ENCODE measurements at regions not wholly inside any gene's neighbourhood (a gene's known extent, or its start where the extent isn't known, plus 50 kb on each side); places are given as distances from the start of the nearest gene placed in this dataset.

DNA sequence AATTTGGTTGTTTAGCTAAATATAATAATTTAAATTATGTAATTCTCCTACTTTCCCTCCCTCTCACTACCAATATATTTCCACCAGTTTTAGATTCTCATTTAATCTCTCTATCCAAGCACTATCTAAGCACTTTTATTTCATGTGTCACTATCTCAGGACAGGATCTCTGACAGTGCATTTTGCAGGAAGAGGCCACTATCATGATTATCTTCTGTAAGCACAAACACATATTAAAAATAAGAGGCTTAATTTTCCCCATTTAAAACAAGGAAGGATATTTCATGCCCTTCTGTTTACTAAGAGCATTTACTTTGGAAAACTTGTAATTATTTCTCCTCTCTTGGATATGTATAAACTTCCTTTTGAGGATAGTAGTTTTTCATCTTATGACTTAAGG, 726.2 kb upstream of the ZNF804A start:
- FAIRE-seq (no peak), DNase-seq (ENCODE audit: low read depth, low spot score) (no peak)
- no peak overlapping the region for H2AFZ ChIP-seq (ENCODE audit: low read depth, low read length)
- no peaks in the 10 kb centered on the region for H3K9me3 ChIP-seq (replicated peaks; ENCODE audit: control insufficient read depth, insufficient read depth, low read length)
- H3K27me3 ChIP-seq (ENCODE audit: control insufficient read depth in 2 of 2, insufficient read depth in 2 of 2, low read length in 2 of 2): no peaks in the 10 kb centered on the region
- H3K9me1 ChIP-seq (replicated peaks; ENCODE audit: control insufficient read depth, extremely low read depth, insufficient read depth, low read length): no peaks in the 10 kb centered on the region
- no TSS peak for BruUV-seq (replicated peaks)
- no peaks in the 10 kb centered on the region for H3K36me3 ChIP-seq (ENCODE audit: control insufficient read depth in 2 of 2, extremely low read depth in 1 of 2, insufficient read depth in 2 of 2, low read length in 2 of 2)
- ChIA-PET CTCF (no interaction called here), POLR2A (no interaction called here)
- H3K4me2 ChIP-seq (ENCODE audit: insufficient read depth, low read length): no peak overlapping the region
- H3K27ac ChIP-seq (ENCODE audit: insufficient read depth, low read depth, low read length): no peak overlapping the region
- intact Hi-C loops (cut with micrococcal nuclease): no loop called here
- H3K79me2 ChIP-seq (ENCODE audit: control insufficient read depth, insufficient read depth, low read length): no peaks in the 10 kb centered on the region
- H4K20me1 ChIP-seq (replicated peaks; ENCODE audit: control insufficient read depth, extremely low read depth, insufficient read depth, low read length): no peaks in the 10 kb centered on the region
- TF ChIP-seq MYC (IDR thresholded peaks at IDR 0.05; ENCODE audit: low read depth, low read length) (no peak), FOS (IDR thresholded peaks at IDR 0.05; ENCODE audit: borderline replicate concordance, insufficient read depth, low read length) (no peak), EZH2 (IDR thresholded peaks at IDR 0.05; ENCODE audit: borderline replicate concordance, low read depth, low read length, severe bottlenecking) (no peak)
- TF ChIP-seq, protein P1, sequence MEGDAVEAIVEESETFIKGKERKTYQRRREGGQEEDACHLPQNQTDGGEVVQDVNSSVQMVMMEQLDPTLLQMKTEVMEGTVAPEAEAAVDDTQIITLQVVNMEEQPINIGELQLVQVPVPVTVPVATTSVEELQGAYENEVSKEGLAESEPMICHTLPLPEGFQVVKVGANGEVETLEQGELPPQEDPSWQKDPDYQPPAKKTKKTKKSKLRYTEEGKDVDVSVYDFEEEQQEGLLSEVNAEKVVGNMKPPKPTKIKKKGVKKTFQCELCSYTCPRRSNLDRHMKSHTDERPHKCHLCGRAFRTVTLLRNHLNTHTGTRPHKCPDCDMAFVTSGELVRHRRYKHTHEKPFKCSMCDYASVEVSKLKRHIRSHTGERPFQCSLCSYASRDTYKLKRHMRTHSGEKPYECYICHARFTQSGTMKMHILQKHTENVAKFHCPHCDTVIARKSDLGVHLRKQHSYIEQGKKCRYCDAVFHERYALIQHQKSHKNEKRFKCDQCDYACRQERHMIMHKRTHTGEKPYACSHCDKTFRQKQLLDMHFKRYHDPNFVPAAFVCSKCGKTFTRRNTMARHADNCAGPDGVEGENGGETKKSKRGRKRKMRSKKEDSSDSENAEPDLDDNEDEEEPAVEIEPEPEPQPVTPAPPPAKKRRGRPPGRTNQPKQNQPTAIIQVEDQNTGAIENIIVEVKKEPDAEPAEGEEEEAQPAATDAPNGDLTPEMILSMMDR (IDR thresholded peaks at IDR 0.05; ENCODE audit: extremely low read depth in 1 of 2, insufficient read depth in 1 of 2, low read depth in 1 of 2, low read length in 2 of 2): no peak
- TF ChIP-seq, protein P2, sequence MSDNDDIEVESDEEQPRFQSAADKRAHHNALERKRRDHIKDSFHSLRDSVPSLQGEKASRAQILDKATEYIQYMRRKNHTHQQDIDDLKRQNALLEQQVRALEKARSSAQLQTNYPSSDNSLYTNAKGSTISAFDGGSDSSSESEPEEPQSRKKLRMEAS (IDR thresholded peaks at IDR 0.05; ENCODE audit: insufficient read depth, insufficient read length): no peak
- dilution Hi-C loops (cut with MboI; ENCODE audit: extremely low pct_ligation_motif_present, low sequenced_read_pairs): no loop called here
- H3K9ac ChIP-seq (replicated peaks; ENCODE audit: extremely low read depth, insufficient read depth, low read length): no peak overlapping the region
- H3K4me3 ChIP-seq (replicated peaks in 1 of 3; ENCODE audit: insufficient read depth in 1 of 3, low read depth in 1 of 3, low read length in 3 of 3): no peak overlapping the region
- H3K4me1 ChIP-seq (ENCODE audit: control insufficient read depth, extremely low read depth, insufficient read depth, low read length): no peaks in the 10 kb centered on the region

DNA sequence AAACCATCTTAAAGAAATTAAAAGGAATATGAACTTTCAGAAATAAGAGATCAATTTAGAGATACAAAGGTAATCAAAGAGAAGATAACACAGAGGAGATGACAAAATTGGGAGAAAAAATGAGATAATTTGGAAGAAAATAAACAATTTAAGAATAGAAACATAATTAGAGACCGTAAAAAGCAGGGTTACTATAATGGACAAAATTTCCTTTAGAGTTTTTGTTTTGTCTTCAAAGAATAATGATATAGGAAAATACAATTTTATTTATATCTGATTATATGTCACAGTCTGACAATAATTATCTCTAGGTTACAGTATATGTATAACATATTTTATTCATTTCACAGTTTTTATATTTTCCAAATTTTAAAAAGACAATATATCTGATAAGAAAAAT, 716.4 kb upstream of the ZNF804A start:
- no peak overlapping the region for H2AFZ ChIP-seq (ENCODE audit: low read depth, low read length)

More for the DNA sequence above, 716.4 kb upstream of the ZNF804A start:
- no peak overlapping the region for H3K9ac ChIP-seq (replicated peaks; ENCODE audit: extremely low read depth, insufficient read depth, low read length)
- ChIA-PET CTCF (no interaction called here), POLR2A (no interaction called here)
- no peaks in the 10 kb centered on the region for H3K79me2 ChIP-seq (ENCODE audit: control insufficient read depth, insufficient read depth, low read length)
- H3K9me1 ChIP-seq (replicated peaks; ENCODE audit: control insufficient read depth, extremely low read depth, insufficient read depth, low read length): no peaks in the 10 kb centered on the region
- no peaks in the 10 kb centered on the region for H4K20me1 ChIP-seq (replicated peaks; ENCODE audit: control insufficient read depth, extremely low read depth, insufficient read depth, low read length)
- BruUV-seq (replicated peaks): no TSS peak
- DNase-seq (ENCODE audit: low read depth, low spot score) (no peak), FAIRE-seq (no peak)
- no peak overlapping the region for H3K4me3 ChIP-seq (replicated peaks in 1 of 3; ENCODE audit: insufficient read depth in 1 of 3, low read depth in 1 of 3, low read length in 3 of 3)
- H3K36me3 ChIP-seq (ENCODE audit: control insufficient read depth in 2 of 2, extremely low read depth in 1 of 2, insufficient read depth in 2 of 2, low read length in 2 of 2): no peaks in the 10 kb centered on the region
- no peaks in the 10 kb centered on the region for H3K4me1 ChIP-seq (ENCODE audit: control insufficient read depth, extremely low read depth, insufficient read depth, low read length)
- H3K27ac ChIP-seq (ENCODE audit: insufficient read depth, low read depth, low read length): no peak overlapping the region
- dilution Hi-C loops (cut with MboI; ENCODE audit: extremely low pct_ligation_motif_present, low sequenced_read_pairs) (no loop called here), intact Hi-C loops (cut with micrococcal nuclease) (no loop called here)
- H3K9me3 ChIP-seq (replicated peaks; ENCODE audit: control insufficient read depth, insufficient read depth, low read length): peaks cover 2% of the 10 kb centered on the region
- H3K27me3 ChIP-seq (ENCODE audit: control insufficient read depth in 2 of 2, insufficient read depth in 2 of 2, low read length in 2 of 2): no peaks in the 10 kb centered on the region
- no peak overlapping the region for H3K4me2 ChIP-seq (ENCODE audit: insufficient read depth, low read length)
- TF ChIP-seq MYC (IDR thresholded peaks at IDR 0.05; ENCODE audit: low read depth, low read length) (no peak), GATA2 (IDR thresholded peaks at IDR 0.05; ENCODE audit: insufficient read depth, insufficient read length, low read depth, low read length) (no peak), EZH2 (IDR thresholded peaks at IDR 0.05; ENCODE audit: borderline replicate concordance, low read depth, low read length, severe bottlenecking) (no peak), POLR2A (IDR thresholded peaks at IDR 0.05; ENCODE audit: low read depth, low read length) (no peak), FOS (IDR thresholded peaks at IDR 0.05; ENCODE audit: borderline replicate concordance, insufficient read depth, low read length) (no peak), POLR2AphosphoS5 (IDR thresholded peaks at IDR 0.05; ENCODE audit: insufficient read depth, low read depth, low read length) (no peak)
- TF ChIP-seq, protein P1 (IDR thresholded peaks at IDR 0.05; ENCODE audit: extremely low read depth in 1 of 2, insufficient read depth in 1 of 2, low read depth in 1 of 2, low read length in 2 of 2): no peak
- TF ChIP-seq, protein P2 (IDR thresholded peaks at IDR 0.05; ENCODE audit: insufficient read depth, insufficient read length): no peak

Measured in endothelial cell of umbilical vein (primary cell).